GM12872 (cell line): ENCODE measurements at regions not wholly inside any gene's neighbourhood (a gene's known extent, or its start where the extent isn't known, plus 50 kb on each side); places are given as distances from the start of the nearest gene placed in this dataset.

Experiments used
- CTCF ChIP-seq: IDR thresholded peaks from 3 replicates; pipeline ENCODE4 v1.5.1; 2011; ENCODE audit warnings: low read depth, mild to moderate bottlenecking, low read length, moderate library complexity; ENCODE audit not compliant: insufficient read depth

GRCh38 chr20:63145156-63145555, 70.8 kb downstream of the YTHDF1 start:
- no peak for TF ChIP-seq CTCF

- TF ChIP-seq CTCF, result no peak
Measured at GRCh38 chr20:63142933-63143332, 73.0 kb downstream of the YTHDF1 start.

GRCh38 chr20:63141531-63141930, 74.4 kb downstream of the YTHDF1 start:
- TF ChIP-seq CTCF, result no peak

- TF ChIP-seq CTCF, result no peak
Measured at GRCh38 chr20:63140514-63141433, 75.2 kb downstream of the YTHDF1 start.

GRCh38 chr20:63139837-63140236, 76.1 kb downstream of the YTHDF1 start:
- TF ChIP-seq CTCF, result no peak

- TF ChIP-seq CTCF, result no peak
Measured at GRCh38 chr20:63139356-63139755, 76.6 kb downstream of the YTHDF1 start.

GRCh38 chr20:63138855-63139341, 77.0 kb downstream of the YTHDF1 start:
- TF ChIP-seq CTCF, result no peak
